COLO829 (cell line): ENCODE measurements at regions not wholly inside any gene's neighbourhood (a gene's known extent, or its start where the extent isn't known, plus 50 kb on each side); places are given as distances from the start of the nearest gene placed in this dataset.

Experiments used
- DNase-seq: peaks from one replicate; pipeline ENCODE4 v3.0.0; 2012; ENCODE audit warnings: low spot score

DNA sequence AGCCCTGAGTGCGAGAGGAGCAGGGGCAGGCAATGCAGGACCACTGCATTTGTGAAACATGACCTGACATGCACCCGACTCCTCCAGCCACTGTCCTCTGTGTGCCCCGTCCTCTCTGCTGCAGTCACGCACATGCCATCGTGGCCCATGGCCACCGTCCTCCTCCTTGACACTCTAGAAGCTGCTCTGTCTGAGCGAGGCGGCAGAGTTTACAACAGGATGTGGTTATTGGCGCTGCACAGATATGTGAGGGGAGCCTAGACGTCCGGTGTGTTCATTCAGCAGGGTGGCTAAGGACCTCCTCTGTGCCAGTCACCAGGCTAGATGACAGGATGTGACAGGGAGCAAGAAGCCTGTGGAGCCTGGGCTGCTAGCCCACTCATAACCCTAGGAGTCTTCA, 277.8 kb downstream of the FOXO1 start:
- no peak for DNase-seq

GRCh38 chr13:40389081-40389641, 277.3 kb downstream of the FOXO1 start:
- DNase-seq: no peak

DNA sequence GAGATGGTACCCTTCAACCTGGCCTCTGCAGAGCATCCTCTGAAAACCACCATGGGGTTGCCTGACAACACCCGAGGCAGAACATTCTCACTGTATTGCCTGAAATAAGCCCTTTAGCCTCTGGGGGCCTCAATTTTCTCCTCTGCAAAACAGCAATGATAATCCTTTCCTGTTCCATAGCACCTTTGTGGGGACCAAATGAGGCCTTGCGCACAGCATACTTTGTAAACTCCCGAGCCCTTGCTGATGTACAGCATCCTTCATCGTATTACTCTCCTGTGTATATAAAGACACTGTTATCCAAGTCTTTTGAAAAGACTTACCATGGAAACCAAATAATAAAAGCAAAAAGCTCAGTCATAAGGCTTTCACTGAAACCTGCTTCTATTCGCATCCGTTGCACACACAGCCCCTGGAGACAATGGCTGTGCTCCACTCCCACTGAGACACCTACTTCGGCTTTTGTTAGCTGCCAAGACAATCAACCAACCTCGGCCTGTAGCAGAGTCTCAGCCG, 276.0 kb downstream of the FOXO1 start:
- DNase-seq: no peak

- no peak for DNase-seq
Observed at GRCh38 chr13:40391788-40392187, 274.7 kb downstream of the FOXO1 start.

GRCh38 chr13:40394304-40394985, 272.0 kb downstream of the FOXO1 start:
- no peak for DNase-seq

DNA sequence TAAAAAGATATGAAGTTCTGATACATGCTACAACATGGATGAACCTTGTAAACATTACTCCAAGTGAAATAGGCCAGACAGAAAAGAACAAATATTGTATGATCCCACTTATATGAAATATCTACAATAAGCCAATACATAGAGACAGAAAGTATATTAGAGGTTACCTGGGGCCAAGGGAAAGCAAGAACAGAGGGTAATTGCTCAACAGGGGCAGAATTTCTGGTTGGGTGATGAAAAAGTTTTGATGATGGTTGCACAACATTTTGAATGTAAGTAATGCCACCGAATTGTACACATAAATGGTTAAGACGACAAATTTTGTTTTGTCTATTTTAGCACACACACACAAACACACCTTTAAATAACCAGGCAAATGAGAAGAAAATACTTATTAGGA, 268.4 kb downstream of the FOXO1 start:
- no peak for DNase-seq

GRCh38 chr13:40399756-40400155, 266.7 kb downstream of the FOXO1 start:
- no peak for DNase-seq

GRCh38 chr13:40401911-40402776, 264.3 kb downstream of the FOXO1 start:
- DNase-seq: peak; percentile 92

DNA sequence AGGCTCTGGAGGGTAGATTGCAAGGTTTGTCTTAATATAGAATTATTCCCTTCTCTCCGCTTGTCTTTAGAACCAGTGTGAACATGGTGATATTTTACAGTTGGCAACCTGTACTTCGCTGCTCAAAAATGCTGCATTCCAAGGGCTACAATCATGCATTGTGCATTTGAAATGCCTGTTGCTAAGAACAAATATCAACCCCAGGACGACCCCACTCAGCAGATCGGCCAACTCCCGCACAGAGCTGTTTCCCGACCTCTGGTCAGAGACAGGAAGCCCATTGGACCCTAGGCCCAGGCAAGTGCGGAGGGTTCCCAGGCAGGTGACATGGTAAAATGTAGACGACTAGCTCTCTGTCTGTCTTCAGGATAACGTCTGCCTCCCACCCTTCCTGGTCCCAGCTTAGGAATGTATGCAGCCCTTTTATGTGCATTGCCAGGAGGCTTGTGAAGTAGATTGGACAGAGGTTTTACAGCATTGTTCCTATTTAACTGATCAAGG, 263.5 kb downstream of the FOXO1 start:
- peak; percentile 73 for DNase-seq

DNA sequence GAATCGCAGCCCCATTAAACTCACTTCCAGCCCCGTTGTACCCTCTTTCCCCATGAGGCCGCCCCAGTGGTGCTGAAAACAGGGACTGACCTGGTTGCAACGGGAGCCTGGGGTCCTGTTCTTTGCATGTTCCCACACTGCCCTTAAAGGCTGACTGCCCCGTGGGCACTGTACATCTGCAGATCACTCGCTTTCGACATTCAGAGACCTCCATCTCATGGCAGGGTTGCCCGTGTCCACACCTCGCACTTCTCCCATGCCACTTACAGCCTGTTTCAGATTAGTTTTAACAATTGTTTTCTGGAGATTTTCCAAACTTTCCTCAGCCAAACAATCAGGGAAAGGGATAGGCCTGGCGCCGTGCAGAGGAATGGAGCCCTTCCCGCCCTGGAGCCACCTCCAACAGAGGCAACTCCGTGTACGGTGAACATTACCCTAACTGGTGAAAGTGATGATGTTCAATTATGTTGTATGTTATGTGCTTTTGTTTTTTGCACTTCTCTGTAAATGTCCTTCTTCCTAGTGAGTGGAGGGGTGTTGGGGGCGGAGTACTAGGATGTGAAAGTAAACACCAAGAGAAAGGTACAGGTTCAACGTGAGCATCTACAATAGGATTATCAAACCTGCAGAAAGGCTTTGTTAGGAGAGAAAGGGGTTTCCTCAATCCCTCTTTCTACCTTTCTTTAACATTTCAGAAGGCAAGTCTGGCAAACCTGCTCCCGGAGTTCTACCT, 262.8 kb downstream of the FOXO1 start:
- no peak for DNase-seq

DNA sequence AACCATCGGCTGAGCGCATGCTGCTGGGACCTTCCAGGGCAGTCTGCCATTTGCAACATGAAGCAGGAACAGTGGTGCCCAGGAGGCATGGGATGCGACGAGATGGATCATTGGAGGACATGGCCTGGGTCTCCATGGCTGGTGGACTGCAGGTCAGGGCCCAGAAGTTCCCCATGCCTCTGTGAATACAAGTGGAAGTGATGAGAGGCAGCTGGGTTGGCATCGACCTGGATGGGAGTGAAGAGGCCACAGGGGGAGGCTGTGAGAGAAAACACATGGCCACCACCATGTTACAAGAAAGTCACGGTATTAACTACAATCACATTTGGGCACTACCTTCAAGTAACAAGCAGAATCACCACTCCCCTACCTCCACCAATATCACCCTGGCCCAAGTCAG, 262.0 kb downstream of the FOXO1 start:
- no peak for DNase-seq

- DNase-seq: no peak
Observed at GRCh38 chr13:40404967-40405716, 261.3 kb downstream of the FOXO1 start.

- no peak for DNase-seq
Observed at GRCh38 chr13:40406405-40407120, 259.9 kb downstream of the FOXO1 start.

DNA sequence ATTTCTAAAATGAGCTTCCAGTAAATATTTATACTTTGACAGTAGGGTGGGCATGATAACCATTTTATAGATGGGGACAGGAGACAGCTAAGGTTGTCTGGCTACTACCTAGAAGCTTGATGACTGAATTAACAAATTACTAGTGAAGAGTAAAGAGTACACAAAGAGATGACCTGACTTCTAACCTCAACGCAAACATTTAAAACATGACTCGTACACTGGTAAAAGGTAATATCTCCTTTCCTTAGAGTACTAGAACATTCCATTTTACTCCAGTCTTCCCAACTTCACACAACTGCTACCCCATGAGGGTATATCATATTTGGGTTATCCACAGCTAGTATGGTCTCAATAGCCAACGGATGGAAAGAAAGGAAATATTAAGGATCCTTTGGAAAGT, 258.9 kb downstream of the FOXO1 start:
- no peak for DNase-seq

DNA sequence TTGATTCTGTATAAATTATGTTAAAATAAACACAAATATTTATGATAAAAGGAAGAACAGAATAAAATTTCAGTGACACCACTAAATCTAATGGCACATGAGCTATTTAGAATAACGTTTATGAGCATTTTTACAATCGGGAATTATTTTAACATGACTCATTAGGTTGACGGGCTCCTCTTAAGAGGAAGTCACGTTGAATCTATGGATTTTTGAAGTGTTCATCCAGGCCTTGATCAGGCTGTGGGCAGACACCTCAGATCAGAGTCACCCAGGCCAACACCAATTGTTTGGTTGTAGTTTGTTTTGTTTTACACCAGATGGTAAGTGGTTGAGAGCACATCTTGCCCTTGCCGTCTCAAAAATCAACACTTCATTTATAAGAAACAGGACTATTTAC, 257.8 kb downstream of the FOXO1 start:
- no peak for DNase-seq

- DNase-seq: no peak
Observed at GRCh38 chr13:40409278-40409677, 257.2 kb downstream of the FOXO1 start.

- no peak for DNase-seq
Observed at GRCh38 chr13:40410315-40410714, 256.1 kb downstream of the FOXO1 start.

- peak; percentile 82 for DNase-seq
Observed at GRCh38 chr13:40420160-40420740, 246.2 kb downstream of the FOXO1 start.

DNA sequence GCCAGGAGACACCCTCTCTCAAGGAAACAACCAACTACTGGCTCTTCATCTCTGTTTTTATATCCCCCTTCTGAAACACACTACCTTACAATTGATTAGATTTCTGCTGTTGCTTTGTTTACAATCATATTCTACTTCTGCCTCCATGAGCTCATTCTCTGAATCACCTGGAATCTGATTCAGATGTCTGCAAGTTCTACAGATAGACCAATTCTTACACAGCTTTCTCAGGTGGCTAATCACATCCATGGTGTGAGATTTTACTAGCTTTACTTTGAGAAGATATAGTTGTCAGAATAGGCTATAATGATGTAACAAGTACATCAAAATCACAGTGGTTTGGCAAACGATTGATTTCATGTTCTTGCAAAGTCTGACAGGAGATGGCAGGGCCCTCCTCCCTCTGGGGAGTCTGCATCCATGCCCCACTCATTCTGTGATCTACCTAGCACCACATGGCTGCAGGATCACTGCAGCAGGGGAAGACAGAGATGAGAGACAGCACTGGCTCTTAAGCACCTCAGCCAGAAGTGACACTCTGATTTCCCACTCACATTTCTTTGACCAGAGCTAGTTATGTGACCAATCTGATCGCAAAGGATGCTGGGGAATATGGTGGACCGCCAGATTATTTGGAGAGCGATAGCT, 243.7 kb downstream of the FOXO1 start:
- no peak for DNase-seq

DNA sequence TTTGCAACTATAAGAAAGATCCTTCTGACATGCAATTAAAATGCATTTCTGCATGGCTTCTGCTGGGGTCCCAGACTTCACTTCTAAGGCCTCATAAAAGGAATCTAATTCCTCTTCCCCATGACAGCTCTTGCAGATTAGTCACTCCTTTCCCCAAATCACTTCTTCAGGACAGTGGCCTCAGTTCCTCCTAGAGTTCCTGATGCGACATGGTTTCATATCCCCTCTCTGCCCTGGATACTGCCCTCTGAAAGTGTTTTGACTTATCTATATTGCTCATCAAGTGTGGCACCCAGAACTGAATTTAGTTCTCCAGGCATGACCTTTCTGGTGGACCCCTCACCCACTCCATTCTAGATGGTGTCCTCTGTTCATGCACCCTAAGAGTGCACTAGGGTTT, 238.1 kb downstream of the FOXO1 start:
- DNase-seq: no peak
